GM13976 (cell line): ENCODE measurements at regions not wholly inside any gene's neighbourhood (a gene's known extent, or its start where the extent isn't known, plus 50 kb on each side); places are given as distances from the start of the nearest gene placed in this dataset.

ENCODE experiments used
- DNase-seq: peaks from one replicate; pipeline ENCODE4 v3.0.0; 2012; ENCODE audit warnings: low spot score
- CTCF ChIP-seq: IDR thresholded peaks from 2 replicates; pipeline ENCODE4 v1.5.1; 2012; ENCODE audit warnings: borderline replicate concordance, mild to moderate bottlenecking; ENCODE audit not compliant: insufficient read depth; ENCODE audit errors: extremely low read depth, missing control alignments, control extremely low read depth
- in situ Hi-C: fragments of 300-500 bp; cut with MboI; formaldehyde crosslinking; loops from one replicate; pipeline ENCODE4 v1.12.0; 2022; ENCODE audit warnings: low sequenced_read_pairs, mixed read lengths, inconsistent platforms; ENCODE audit not compliant: unreplicated experiment

- in situ Hi-C loops: no loop called here
- no peak for DNase-seq
- TF ChIP-seq CTCF: no peak
Measured at GRCh38 chr2:239476029-239476756, 75.4 kb upstream of the HDAC4 start.

- no peak for TF ChIP-seq CTCF
- DNase-seq: no peak
- in situ Hi-C loops: no loop called here
Measured at GRCh38 chr2:239475161-239476028, 74.6 kb upstream of the HDAC4 start.

- in situ Hi-C loops: no loop called here
- no peak for TF ChIP-seq CTCF
- DNase-seq: no peak
Measured at GRCh38 chr2:239473211-239473805, 72.5 kb upstream of the HDAC4 start.

- TF ChIP-seq CTCF: no peak
- DNase-seq: no peak
- in situ Hi-C loops: no loop called here
Measured at GRCh38 chr2:239472235-239472775, 71.5 kb upstream of the HDAC4 start.

- in situ Hi-C loops: no loop called here
- no peak for DNase-seq
- no peak for TF ChIP-seq CTCF
Measured at GRCh38 chr2:239471011-239471792, 70.4 kb upstream of the HDAC4 start.

- no peak for TF ChIP-seq CTCF
- no peak for DNase-seq
- in situ Hi-C loops: no loop called here
Measured at GRCh38 chr2:239470151-239470900, 69.5 kb upstream of the HDAC4 start.
